GM12892 (cell line): ENCODE measurements at regions not wholly inside any gene's neighbourhood (a gene's known extent, or its start where the extent isn't known, plus 50 kb on each side); places are given as distances from the start of the nearest gene placed in this dataset.

Source experiments
- POLR2A ChIP-seq: IDR thresholded peaks from 2 replicates; pipeline ENCODE4 v1.6.1; 2011; ENCODE audit warnings: low read depth, low read length, control low read depth
- POLR2AphosphoS5 ChIP-seq: IDR thresholded peaks from 2 replicates; pipeline ENCODE4 v1.6.1; 2011; ENCODE audit warnings: low read depth, low read length, control low read depth
- TAF1 ChIP-seq: IDR thresholded peaks from 2 replicates; pipeline ENCODE4 v1.6.1; 2011; ENCODE audit warnings: low read depth, mild to moderate bottlenecking, control low read depth, low read length, borderline replicate concordance

DNA sequence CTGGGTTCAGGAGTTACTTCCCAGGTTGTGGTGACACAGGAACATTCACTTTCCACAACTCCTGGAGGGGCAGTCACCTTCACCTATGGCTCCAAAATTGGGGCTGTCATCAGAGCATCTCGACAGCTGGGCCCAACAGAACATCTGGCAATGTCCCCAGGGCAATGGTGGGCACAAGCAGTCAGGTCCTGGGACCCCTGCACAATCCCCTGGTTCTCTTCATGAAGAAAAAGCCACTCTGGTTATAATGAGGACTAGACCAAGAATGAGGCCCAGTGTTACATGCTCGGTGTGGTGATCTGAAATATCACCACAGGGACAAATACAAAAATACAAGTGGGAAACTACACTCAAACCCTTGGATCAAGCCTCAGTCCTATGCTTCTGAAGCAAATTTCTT lies 89.0 kb upstream of the VPREB1 start:
- TF ChIP-seq POLR2AphosphoS5 (no peak), POLR2A (no peak), TAF1 (no peak)
